ENCODE measurements at regions not wholly inside any gene's neighbourhood (a gene's known extent, or its start where the extent isn't known, plus 50 kb on each side); places are given as distances from the start of the nearest gene placed in this dataset.

GRCh38 chr2:108084311-108084710 is 98.0 kb downstream of the SLC5A7 start:
- Histone ChIP-seq H3K36me3 (ENCODE audit: insufficient read depth, low read length) (no peaks in the 10 kb centered on the region), H3K4me3 (ENCODE audit: insufficient read depth, low read depth, low read length) (no peak overlapping the region), H3K9ac (ENCODE audit: low read length) (no peak overlapping the region), H3K27me3 (ENCODE audit: insufficient read depth, low read length) (no peaks in the 10 kb centered on the region), H3K4me2 (ENCODE audit: low read length) (no peak overlapping the region), H4K20me1 (ENCODE audit: insufficient read depth, low read length) (no peaks in the 10 kb centered on the region), H3K27ac (ENCODE audit: low read depth, low read length) (no peak overlapping the region), H2AFZ (ENCODE audit: low read depth, low read length) (no peak overlapping the region), H3K4me1 (ENCODE audit: insufficient read depth, low read length) (no peaks in the 10 kb centered on the region), H3K79me2 (ENCODE audit: insufficient read depth, low read length) (no peaks in the 10 kb centered on the region), H3K9me3 (ENCODE audit: insufficient read depth, low read depth, low read length) (no peaks in the 10 kb centered on the region)
- Mint-ChIP-seq H3K27ac (ENCODE audit: unreplicated experiment) (no peak overlapping the region), H3K4me3 (ENCODE audit: unreplicated experiment) (no peak overlapping the region), H3K9me3 (ENCODE audit: unreplicated experiment) (peaks cover 3% of the 10 kb centered on the region), H3K27me3 (ENCODE audit: low read depth, unreplicated experiment) (no peaks in the 10 kb centered on the region), H3K4me1 (ENCODE audit: low read depth, unreplicated experiment) (no peaks in the 10 kb centered on the region), H3K36me3 (ENCODE audit: low read depth, unreplicated experiment) (no peaks in the 10 kb centered on the region)
- FAIRE-seq, result no peak
- no peak for TF ChIP-seq EZH2 (IDR thresholded peaks at IDR 0.05; ENCODE audit: insufficient read depth, low read length)
- TF ChIP-seq CTCF (IDR thresholded peaks at IDR 0.05; ENCODE audit: insufficient read depth, low read depth, low read length), result no peak
- DNase-seq (ENCODE audit: low read depth), result no peak

GRCh38 chr2:108092886-108093285 is 106.6 kb downstream of the SLC5A7 start:
- Mint-ChIP-seq H3K4me3 (ENCODE audit: unreplicated experiment) (no peak overlapping the region), H3K9me3 (ENCODE audit: unreplicated experiment) (peaks cover 3% of the 10 kb centered on the region), H3K27ac (ENCODE audit: unreplicated experiment) (no peak overlapping the region), H3K27me3 (ENCODE audit: low read depth, unreplicated experiment) (no peaks in the 10 kb centered on the region), H3K4me1 (ENCODE audit: low read depth, unreplicated experiment) (peaks cover 4% of the 10 kb centered on the region), H3K36me3 (ENCODE audit: low read depth, unreplicated experiment) (peaks cover 2% of the 10 kb centered on the region)
- H3K4me3 ChIP-seq (ENCODE audit: insufficient read depth, low read depth, low read length), result no peak overlapping the region
- H3K27ac ChIP-seq (ENCODE audit: low read depth, low read length), result no peak overlapping the region
- H3K4me2 ChIP-seq (ENCODE audit: low read length), result no peak overlapping the region
- FAIRE-seq, result no peak
- H3K4me1 ChIP-seq (ENCODE audit: insufficient read depth, low read length), result no peaks in the 10 kb centered on the region
- H3K79me2 ChIP-seq (ENCODE audit: insufficient read depth, low read length), result no peaks in the 10 kb centered on the region
- no peaks in the 10 kb centered on the region for H3K36me3 ChIP-seq (ENCODE audit: insufficient read depth, low read length)
- no peaks in the 10 kb centered on the region for H4K20me1 ChIP-seq (ENCODE audit: insufficient read depth, low read length)
- H3K9me3 ChIP-seq (ENCODE audit: insufficient read depth, low read depth, low read length), result peaks cover 2% of the 10 kb centered on the region
- no peak for DNase-seq (ENCODE audit: low read depth)
- H3K9ac ChIP-seq (ENCODE audit: low read length), result no peak overlapping the region
- no peaks in the 10 kb centered on the region for H3K27me3 ChIP-seq (ENCODE audit: insufficient read depth, low read length)
- H2AFZ ChIP-seq (ENCODE audit: low read depth, low read length), result no peak overlapping the region
- TF ChIP-seq EZH2 (IDR thresholded peaks at IDR 0.05; ENCODE audit: insufficient read depth, low read length) (no peak), CTCF (IDR thresholded peaks at IDR 0.05; ENCODE audit: insufficient read depth, low read depth, low read length) (no peak)

- no peak overlapping the region for H2AFZ ChIP-seq (ENCODE audit: low read depth, low read length)
- H3K36me3 ChIP-seq (ENCODE audit: insufficient read depth, low read length), result no peaks in the 10 kb centered on the region
- no peak for FAIRE-seq
- Mint-ChIP-seq H3K9me3 (ENCODE audit: unreplicated experiment) (no peaks in the 10 kb centered on the region), H3K4me3 (ENCODE audit: unreplicated experiment) (no peak overlapping the region), H3K36me3 (ENCODE audit: low read depth, unreplicated experiment) (no peaks in the 10 kb centered on the region), H3K27me3 (ENCODE audit: low read depth, unreplicated experiment) (peaks cover 3% of the 10 kb centered on the region), H3K4me1 (ENCODE audit: low read depth, unreplicated experiment) (peaks cover 3% of the 10 kb centered on the region), H3K27ac (ENCODE audit: unreplicated experiment) (no peak overlapping the region)
- no peak for TF ChIP-seq CTCF (IDR thresholded peaks at IDR 0.05; ENCODE audit: insufficient read depth, low read depth, low read length)
- no peak for TF ChIP-seq EZH2 (IDR thresholded peaks at IDR 0.05; ENCODE audit: insufficient read depth, low read length)
- no peak overlapping the region for H3K27ac ChIP-seq (ENCODE audit: low read depth, low read length)
- H3K4me2 ChIP-seq (ENCODE audit: low read length), result no peak overlapping the region
- no peaks in the 10 kb centered on the region for H3K9me3 ChIP-seq (ENCODE audit: insufficient read depth, low read depth, low read length)
- no peaks in the 10 kb centered on the region for H3K4me1 ChIP-seq (ENCODE audit: insufficient read depth, low read length)
- no peak for DNase-seq (ENCODE audit: low read depth)
- H3K79me2 ChIP-seq (ENCODE audit: insufficient read depth, low read length), result no peaks in the 10 kb centered on the region
- no peak overlapping the region for H3K9ac ChIP-seq (ENCODE audit: low read length)
- no peaks in the 10 kb centered on the region for H4K20me1 ChIP-seq (ENCODE audit: insufficient read depth, low read length)
- H3K27me3 ChIP-seq (ENCODE audit: insufficient read depth, low read length), result no peaks in the 10 kb centered on the region
- no peak overlapping the region for H3K4me3 ChIP-seq (ENCODE audit: insufficient read depth, low read depth, low read length)
Measured at GRCh38 chr2:108101481-108101880, 115.2 kb downstream of the SLC5A7 start.
